Ascending aorta (tissue), 2 donors: ENCODE measurements at regions not wholly inside any gene's neighbourhood (a gene's known extent, or its start where the extent isn't known, plus 50 kb on each side); places are given as distances from the start of the nearest gene placed in this dataset.
"Not testable (repeated sequence)": the region's sequence is repeated elsewhere in the genome, so short reads cannot be mapped to it uniquely, and the experiment has no call there.

Experiments
- DNase-seq, 2 donors: peaks; one replicate each; pipeline ENCODE4 v3.0.0-alpha.2; 2019; ENCODE audit warnings: low spot score in 2 of 2
- H3K27ac ChIP-seq, 2 donors: fragments of 200-600 bp; sonication (generic); one replicate each; pipeline ENCODE4 v1.5.1; 2016 to 2017; ENCODE audit warnings: mild to moderate bottlenecking in 1 of 2
- H3K27me3 ChIP-seq: fragments of 200-600 bp; sonication (generic); one replicate; pipeline ENCODE4 v1.5.1; 2017
- H3K36me3 ChIP-seq, 2 donors: fragments of 200-600 bp; sonication (generic); one replicate each; pipeline ENCODE4 v1.5.1; 2016
- H3K4me1 ChIP-seq, 2 donors: fragments of 200-600 bp; sonication (generic); one replicate each; pipeline ENCODE4 v1.5.1; 2016 to 2017; ENCODE audit warnings: mild to moderate bottlenecking in 1 of 2
- H3K4me3 ChIP-seq, 2 donors: fragments of 200-600 bp; sonication (generic); one replicate each; pipeline ENCODE4 v1.5.1; 2016 to 2017; ENCODE audit warnings: mild to moderate bottlenecking in 1 of 2
- H3K9me3 ChIP-seq, 2 donors: fragments of 200-600 bp; sonication (generic); one replicate each; pipeline ENCODE4 v1.5.1; 2016
- intact Hi-C: fragments of 100-400 bp; cut with DNase I; formaldehyde crosslinking; loops from one replicate; pipeline ENCODE4 v1.15.1; 2023

GRCh38 chr15:101961263-101961662 lies 149.3 kb downstream of the OR4F15 start:
- peak overlapping the region in 1 of 2 donors; percentile 72 for H3K4me3 ChIP-seq
- H3K36me3 ChIP-seq, H3K9me3 ChIP-seq, DNase-seq, H3K27me3 ChIP-seq, intact Hi-C loops, H3K4me1 ChIP-seq, H3K27ac ChIP-seq: not testable (repeated sequence)

- H3K27me3 ChIP-seq, H3K36me3 ChIP-seq, H3K9me3 ChIP-seq, H3K27ac ChIP-seq, H3K4me1 ChIP-seq, intact Hi-C loops, DNase-seq: not testable (repeated sequence)
- peak overlapping the region in 1 of 2 donors; percentile 68 for H3K4me3 ChIP-seq
Observed at GRCh38 chr15:101961765-101962164, 149.8 kb downstream of the OR4F15 start.

- DNase-seq, H3K9me3 ChIP-seq, H3K27me3 ChIP-seq, H3K36me3 ChIP-seq, intact Hi-C loops, H3K4me1 ChIP-seq, H3K27ac ChIP-seq, H3K4me3 ChIP-seq: not testable (repeated sequence)
Observed at GRCh38 chr15:101963687-101964086, 151.7 kb downstream of the OR4F15 start.

- H3K36me3 ChIP-seq, H3K27me3 ChIP-seq, H3K9me3 ChIP-seq, intact Hi-C loops, H3K27ac ChIP-seq, H3K4me3 ChIP-seq, H3K4me1 ChIP-seq: not testable (repeated sequence)
- peak in 1 of 2 donors; percentile 58 for DNase-seq
Observed at GRCh38 chr15:101965353-101965752, 153.4 kb downstream of the OR4F15 start.

GRCh38 chr15:101965860-101966259 lies 153.9 kb downstream of the OR4F15 start:
- H3K4me1 ChIP-seq, H3K9me3 ChIP-seq, H3K4me3 ChIP-seq, H3K36me3 ChIP-seq, H3K27ac ChIP-seq, H3K27me3 ChIP-seq, intact Hi-C loops: not testable (repeated sequence)
- DNase-seq: peak in 1 of 2 donors; percentile 66

- H3K36me3 ChIP-seq, H3K4me1 ChIP-seq, H3K27me3 ChIP-seq, intact Hi-C loops, H3K27ac ChIP-seq, H3K9me3 ChIP-seq, H3K4me3 ChIP-seq: not testable (repeated sequence)
- peak in 1 of 2 donors; percentile 62 for DNase-seq
Observed at GRCh38 chr15:101967364-101967763, 155.4 kb downstream of the OR4F15 start.

- H3K4me3 ChIP-seq, H3K27ac ChIP-seq, H3K9me3 ChIP-seq, intact Hi-C loops, H3K27me3 ChIP-seq, H3K4me1 ChIP-seq, DNase-seq, H3K36me3 ChIP-seq: not testable (repeated sequence)
Observed at GRCh38 chr15:101970605-101971004, 158.6 kb downstream of the OR4F15 start.

- H3K27me3 ChIP-seq, H3K36me3 ChIP-seq, intact Hi-C loops, H3K4me1 ChIP-seq, H3K9me3 ChIP-seq, H3K4me3 ChIP-seq, H3K27ac ChIP-seq, DNase-seq: not testable (repeated sequence)
Observed at GRCh38 chr15:101977281-101977680, 165.3 kb downstream of the OR4F15 start.

- H3K27ac ChIP-seq, H3K9me3 ChIP-seq, intact Hi-C loops, H3K36me3 ChIP-seq, H3K27me3 ChIP-seq, H3K4me3 ChIP-seq, H3K4me1 ChIP-seq: not testable (repeated sequence)
- DNase-seq: peak in 1 of 2 donors; percentile 43
Observed at GRCh38 chr15:101980206-101980910, 168.4 kb downstream of the OR4F15 start.
